Fibroblast of peridontal ligament (primary cell): ENCODE measurements at regions not wholly inside any gene's neighbourhood (a gene's known extent, or its start where the extent isn't known, plus 50 kb on each side); places are given as distances from the start of the nearest gene placed in this dataset.
"Not testable (repeated sequence)": the region's sequence is repeated elsewhere in the genome, so short reads cannot be mapped to it uniquely, and the experiment has no call there.

Experiments
- DNase-seq: peaks from one replicate; pipeline ENCODE4 v3.0.0-alpha.2; 2010; ENCODE audit errors: extremely low read depth

- no peak for DNase-seq
Measured at GRCh38 chr6:119814609-119815400, 465.2 kb upstream of the MAN1A1 start.

- no peak for DNase-seq
Measured at GRCh38 chr6:119802464-119802863, 452.9 kb upstream of the MAN1A1 start.

- DNase-seq = no peak
Measured at GRCh38 chr6:119801056-119801455, 451.5 kb upstream of the MAN1A1 start.

- DNase-seq = peak; percentile 20
Measured at GRCh38 chr6:119800526-119800925, 451.0 kb upstream of the MAN1A1 start.

- DNase-seq = no peak
Measured at GRCh38 chr6:119799596-119800509, 450.3 kb upstream of the MAN1A1 start.

GRCh38 chr6:119791736-119792135 lies 442.2 kb upstream of the MAN1A1 start:
- DNase-seq = no peak

- no peak for DNase-seq
Measured at GRCh38 chr6:119781365-119781764, 431.8 kb upstream of the MAN1A1 start.

GRCh38 chr6:119768201-119768600 lies 418.6 kb upstream of the MAN1A1 start:
- DNase-seq = no peak

- no peak for DNase-seq
Measured at GRCh38 chr6:119764927-119765681, 415.5 kb upstream of the MAN1A1 start.

GRCh38 chr6:119760046-119760445 lies 410.5 kb upstream of the MAN1A1 start:
- DNase-seq = no peak

- no peak for DNase-seq
Measured at GRCh38 chr6:119758385-119758784, 408.8 kb upstream of the MAN1A1 start.

- no peak for DNase-seq
Measured at GRCh38 chr6:119757467-119757866, 407.9 kb upstream of the MAN1A1 start.

- DNase-seq = no peak
Measured at GRCh38 chr6:119749335-119749734, 399.8 kb upstream of the MAN1A1 start.

GRCh38 chr6:119748535-119748934 lies 399.0 kb upstream of the MAN1A1 start:
- DNase-seq = not testable (repeated sequence)

GRCh38 chr6:119742188-119742803 lies 392.7 kb upstream of the MAN1A1 start:
- peak; percentile 64 for DNase-seq

GRCh38 chr6:119739769-119740168 lies 390.2 kb upstream of the MAN1A1 start:
- no peak for DNase-seq

GRCh38 chr6:119738425-119738824 lies 388.9 kb upstream of the MAN1A1 start:
- DNase-seq = no peak

GRCh38 chr6:119736296-119737021 lies 386.9 kb upstream of the MAN1A1 start:
- DNase-seq = peak; percentile 16

- no peak for DNase-seq
Measured at GRCh38 chr6:119735530-119735929, 386.0 kb upstream of the MAN1A1 start.

- no peak for DNase-seq
Measured at GRCh38 chr6:119734227-119734626, 384.7 kb upstream of the MAN1A1 start.

- DNase-seq = no peak
Measured at GRCh38 chr6:119728935-119729334, 379.4 kb upstream of the MAN1A1 start.
